ENCODE measurements at regions not wholly inside any gene's neighbourhood (a gene's known extent, or its start where the extent isn't known, plus 50 kb on each side); places are given as distances from the start of the nearest gene placed in this dataset.

DNA sequence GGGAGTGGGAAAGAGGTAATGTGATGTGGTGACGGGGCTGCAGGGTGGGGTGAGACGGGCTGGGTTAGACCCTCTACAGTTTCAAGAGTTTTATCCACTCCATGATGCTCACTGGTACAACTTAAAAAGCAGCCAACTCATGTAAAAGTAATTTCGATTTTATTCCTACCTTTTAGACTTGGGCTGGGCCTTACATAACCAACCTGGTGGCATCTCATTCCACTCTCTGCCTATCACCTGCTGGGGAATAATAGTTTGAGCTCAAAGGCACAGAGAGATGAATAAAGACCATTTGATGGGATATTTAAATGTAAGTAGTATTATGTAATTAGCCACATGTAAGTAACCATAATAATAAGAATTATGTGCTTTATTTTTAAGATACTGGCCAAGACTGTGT is 366.0 kb upstream of the RNF32 start:
- TF ChIP-seq CTCF (conservative IDR thresholded peaks at IDR 0.05 in 1 of 2, IDR thresholded peaks at IDR 0.05 in 1 of 2; ENCODE audit: extremely low read depth in 1 of 2, insufficient read depth in 1 of 2, low read depth in 1 of 2, low read length in 2 of 2) = no peak
- no peak for TF ChIP-seq EZH2 (IDR thresholded peaks at IDR 0.05; ENCODE audit: borderline replicate concordance, low read length)

Measured in mammary epithelial cell (primary cell).